Panc1 (cell line): ENCODE measurements at regions not wholly inside any gene's neighbourhood (a gene's known extent, or its start where the extent isn't known, plus 50 kb on each side); places are given as distances from the start of the nearest gene placed in this dataset.

Experiments used
- POLR2AphosphoS5 ChIP-seq: IDR thresholded peaks from 2 replicates; pipeline ENCODE4 v1.6.1; 2012; ENCODE audit warnings: mild to moderate bottlenecking, low read depth, low read length, moderate library complexity
- REST ChIP-seq, 2 experiments: IDR thresholded peaks; 2 replicates each; pipeline ENCODE4 v1.6.1; 2011 to 2012; ENCODE audit warnings: low read depth in 2 of 2, control low read depth in 1 of 2, low read length in 1 of 2, mild to moderate bottlenecking in 1 of 2, moderate library complexity in 1 of 2; ENCODE audit not compliant: insufficient read depth in 1 of 2
- SIN3A ChIP-seq: IDR thresholded peaks from 2 replicates; pipeline ENCODE4 v1.6.1; 2012; ENCODE audit warnings: low read depth, mild to moderate bottlenecking, low read length, moderate library complexity, borderline replicate concordance; ENCODE audit not compliant: insufficient read depth
- TCF7L2 ChIP-seq: IDR thresholded peaks from 2 replicates; pipeline ENCODE4 v1.6.1; 2011; ENCODE audit warnings: mild to moderate bottlenecking, low read depth, low read length, inconsistent platforms
- TF ChIP-seq, protein P1 (sequence below): fragments of 450-650 bp; IDR thresholded peaks from 2 replicates; pipeline ENCODE4 v1.5.1; 2017; ENCODE audit warnings: mild to moderate bottlenecking

- TF ChIP-seq, protein P1, sequence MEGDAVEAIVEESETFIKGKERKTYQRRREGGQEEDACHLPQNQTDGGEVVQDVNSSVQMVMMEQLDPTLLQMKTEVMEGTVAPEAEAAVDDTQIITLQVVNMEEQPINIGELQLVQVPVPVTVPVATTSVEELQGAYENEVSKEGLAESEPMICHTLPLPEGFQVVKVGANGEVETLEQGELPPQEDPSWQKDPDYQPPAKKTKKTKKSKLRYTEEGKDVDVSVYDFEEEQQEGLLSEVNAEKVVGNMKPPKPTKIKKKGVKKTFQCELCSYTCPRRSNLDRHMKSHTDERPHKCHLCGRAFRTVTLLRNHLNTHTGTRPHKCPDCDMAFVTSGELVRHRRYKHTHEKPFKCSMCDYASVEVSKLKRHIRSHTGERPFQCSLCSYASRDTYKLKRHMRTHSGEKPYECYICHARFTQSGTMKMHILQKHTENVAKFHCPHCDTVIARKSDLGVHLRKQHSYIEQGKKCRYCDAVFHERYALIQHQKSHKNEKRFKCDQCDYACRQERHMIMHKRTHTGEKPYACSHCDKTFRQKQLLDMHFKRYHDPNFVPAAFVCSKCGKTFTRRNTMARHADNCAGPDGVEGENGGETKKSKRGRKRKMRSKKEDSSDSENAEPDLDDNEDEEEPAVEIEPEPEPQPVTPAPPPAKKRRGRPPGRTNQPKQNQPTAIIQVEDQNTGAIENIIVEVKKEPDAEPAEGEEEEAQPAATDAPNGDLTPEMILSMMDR = no peak
- no peak for TF ChIP-seq POLR2AphosphoS5
- no peak for TF ChIP-seq REST (IDR thresholded peaks at IDR 0.05; ENCODE audit: insufficient read depth in 1 of 2, low read depth in 2 of 2, low read length in 1 of 2)
- TF ChIP-seq SIN3A = no peak
- no peak for TF ChIP-seq TCF7L2
Observed at GRCh38 chr1:65027666-65028358, 61.5 kb upstream of the JAK1 start.
